Right hindlimb (tissue), 1 donor: ENCODE measurements at regions not wholly inside any gene's neighbourhood (a gene's known extent, or its start where the extent isn't known, plus 50 kb on each side); places are given as distances from the start of the nearest gene placed in this dataset.

Experiments used
- DNase-seq: peaks from one replicate; pipeline ENCODE4 v3.0.0-alpha.2; 2018

- DNase-seq = no peak
Measured at GRCh38 chr2:129237966-129238725, 741.3 kb upstream of the RAB6C start.

- no peak for DNase-seq
Measured at GRCh38 chr2:129239141-129239540, 740.3 kb upstream of the RAB6C start.

- DNase-seq = no peak
Measured at GRCh38 chr2:129240061-129240460, 739.4 kb upstream of the RAB6C start.

GRCh38 chr2:129242269-129242668 lies 737.2 kb upstream of the RAB6C start:
- DNase-seq = no peak

GRCh38 chr2:129247751-129248150 lies 731.7 kb upstream of the RAB6C start:
- no peak for DNase-seq

GRCh38 chr2:129248198-129248597 lies 731.3 kb upstream of the RAB6C start:
- DNase-seq = no peak

- no peak for DNase-seq
Measured at GRCh38 chr2:129252781-129253460, 726.5 kb upstream of the RAB6C start.

- DNase-seq = no peak
Measured at GRCh38 chr2:129253461-129253812, 726.0 kb upstream of the RAB6C start.

GRCh38 chr2:129254718-129255117 lies 724.7 kb upstream of the RAB6C start:
- DNase-seq = no peak

GRCh38 chr2:129255610-129256313 lies 723.7 kb upstream of the RAB6C start:
- no peak for DNase-seq

GRCh38 chr2:129256642-129257041 lies 722.8 kb upstream of the RAB6C start:
- DNase-seq = no peak

GRCh38 chr2:129262934-129263333 lies 716.5 kb upstream of the RAB6C start:
- DNase-seq = no peak

GRCh38 chr2:129263939-129264338 lies 715.5 kb upstream of the RAB6C start:
- no peak for DNase-seq

GRCh38 chr2:129267559-129267958 lies 711.9 kb upstream of the RAB6C start:
- DNase-seq = no peak

GRCh38 chr2:129273266-129274037 lies 706.0 kb upstream of the RAB6C start:
- DNase-seq = no peak

- DNase-seq = no peak
Measured at GRCh38 chr2:129274038-129274415, 705.4 kb upstream of the RAB6C start.

- DNase-seq = no peak
Measured at GRCh38 chr2:129274918-129275317, 704.5 kb upstream of the RAB6C start.

- no peak for DNase-seq
Measured at GRCh38 chr2:129275706-129276105, 703.8 kb upstream of the RAB6C start.

- no peak for DNase-seq
Measured at GRCh38 chr2:129276978-129277584, 702.4 kb upstream of the RAB6C start.

- DNase-seq = no peak
Measured at GRCh38 chr2:129277585-129277981, 701.9 kb upstream of the RAB6C start.

- no peak for DNase-seq
Measured at GRCh38 chr2:129281791-129282530, 697.5 kb upstream of the RAB6C start.

- DNase-seq = no peak
Measured at GRCh38 chr2:129285012-129285411, 694.5 kb upstream of the RAB6C start.
